ENCODE measurements at regions not wholly inside any gene's neighbourhood (a gene's known extent, or its start where the extent isn't known, plus 50 kb on each side); places are given as distances from the start of the nearest gene placed in this dataset.
"Not testable (repeated sequence)": the region's sequence is repeated elsewhere in the genome, so short reads cannot be mapped to it uniquely, and the experiment has no call there.

DNA sequence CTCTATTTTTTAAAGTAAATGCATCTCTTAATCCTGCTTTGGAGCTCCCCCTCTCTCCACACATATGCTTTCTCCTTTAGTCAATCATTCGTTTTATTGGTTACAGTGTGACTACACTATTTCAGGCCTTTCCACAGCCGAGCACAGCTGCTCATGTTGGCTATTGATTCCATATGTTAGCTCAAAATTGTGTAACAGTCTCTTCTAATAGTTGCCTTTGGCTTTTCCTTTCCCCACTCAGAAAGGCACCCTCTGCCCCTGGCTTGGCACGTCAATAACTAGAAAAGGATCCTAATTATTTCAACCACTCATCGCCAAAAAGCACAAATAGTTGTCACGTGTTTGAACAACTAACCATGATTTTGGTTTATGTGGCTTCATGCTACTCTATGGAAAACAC, 410.3 kb upstream of the SLC35B3 start:
- no peak for DNase-seq (ENCODE audit: low spot score)

- no peak for DNase-seq (ENCODE audit: low spot score)
These were observed 409.6 kb upstream of the SLC35B3 start for GRCh38 chr6:8844968-8845367.

DNA sequence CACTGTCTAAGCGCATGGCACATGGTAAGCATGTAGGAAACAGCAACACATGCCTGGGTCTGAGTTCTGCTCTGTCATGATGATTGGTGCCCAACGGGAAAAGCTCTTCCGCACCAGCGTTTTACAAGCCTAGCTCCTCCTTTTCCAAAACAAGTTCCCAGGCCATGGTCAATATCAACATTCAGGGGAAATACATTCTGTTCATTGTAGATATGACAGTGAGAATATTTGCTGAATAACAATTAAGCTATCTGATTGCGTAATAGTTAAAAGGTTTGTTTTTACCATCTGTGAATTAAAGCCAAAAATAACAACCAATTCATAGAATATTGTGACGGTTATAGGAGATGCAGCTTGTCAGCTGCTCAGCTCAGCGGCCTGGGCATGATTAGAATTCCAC, 404.3 kb upstream of the SLC35B3 start:
- DNase-seq (ENCODE audit: low spot score): no peak

DNA sequence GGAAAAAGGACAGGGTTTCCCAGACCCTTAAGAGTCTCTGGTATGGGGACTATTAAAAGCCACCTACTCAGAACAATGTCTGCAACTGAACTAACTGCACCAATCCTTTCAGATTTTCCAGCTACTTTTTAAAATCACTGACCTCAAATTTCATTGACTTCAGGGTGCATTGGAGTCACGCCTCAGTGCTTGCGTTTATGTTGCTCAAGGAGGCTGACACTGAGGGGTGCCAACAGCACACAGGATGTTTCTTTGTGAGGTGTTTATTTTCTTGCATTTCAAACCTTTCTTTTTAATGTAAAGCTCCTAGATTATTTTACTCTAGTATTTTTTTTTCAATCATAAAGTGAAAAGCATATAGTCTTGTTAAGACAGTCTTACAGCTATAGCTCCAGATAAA, 402.0 kb upstream of the SLC35B3 start:
- DNase-seq (ENCODE audit: low spot score): no peak

DNA sequence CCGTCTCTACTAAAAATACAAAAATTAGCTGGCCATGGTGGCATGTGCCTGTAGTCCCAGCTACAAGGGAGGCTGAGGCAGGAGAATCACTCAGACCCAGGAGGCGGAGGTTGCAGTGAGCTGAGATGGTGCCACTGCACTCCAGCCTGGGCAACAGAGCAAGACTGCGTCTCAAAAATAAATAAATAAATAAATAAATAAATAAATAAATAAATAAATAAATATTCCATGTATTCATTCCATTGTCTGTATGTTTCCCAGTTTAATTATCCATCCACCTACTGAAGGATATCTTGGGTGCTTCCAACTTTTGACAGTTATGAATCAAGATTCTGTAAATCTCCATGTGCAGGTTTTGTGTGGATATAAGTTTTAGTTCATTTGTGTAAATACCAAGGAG, 397.4 kb upstream of the SLC35B3 start:
- DNase-seq (ENCODE audit: low spot score): not testable (repeated sequence)

DNA sequence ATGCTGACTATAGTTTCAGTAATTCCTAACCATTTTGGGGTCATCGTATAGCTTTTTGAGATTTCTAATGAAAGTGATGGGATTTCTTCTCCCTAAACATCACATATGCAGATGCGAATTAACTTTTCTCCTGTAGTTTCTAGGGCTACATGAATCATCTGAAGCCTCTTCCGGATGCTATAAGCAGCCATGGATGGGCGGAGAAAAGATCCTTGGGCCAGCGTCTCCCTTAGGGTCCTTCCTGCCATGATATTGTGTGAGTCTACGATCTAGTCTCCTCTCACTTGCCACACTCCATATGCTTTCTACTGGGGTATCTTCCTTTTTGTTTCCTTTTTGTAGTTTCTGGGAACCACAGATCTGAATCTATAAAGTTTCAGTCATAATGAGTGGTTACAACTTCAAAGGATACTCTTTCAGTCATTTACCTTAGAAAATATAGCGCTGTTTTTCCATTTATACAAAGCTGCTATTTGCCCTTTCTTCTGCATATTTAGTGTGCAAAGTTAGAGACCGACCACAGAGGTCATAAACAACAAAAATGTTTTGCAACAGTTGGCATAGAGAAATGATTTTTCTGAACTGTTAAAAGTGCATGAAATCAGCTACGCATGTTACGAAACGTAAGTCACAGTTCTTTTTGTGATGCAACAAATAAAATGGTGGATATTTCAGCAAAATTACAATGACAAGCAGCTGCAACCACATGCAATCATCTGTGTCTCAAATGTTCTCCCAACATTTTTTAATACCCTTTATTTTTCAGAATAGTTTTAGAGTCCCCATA, 396.2 kb upstream of the SLC35B3 start:
- no peak for DNase-seq (ENCODE audit: low spot score)

DNA sequence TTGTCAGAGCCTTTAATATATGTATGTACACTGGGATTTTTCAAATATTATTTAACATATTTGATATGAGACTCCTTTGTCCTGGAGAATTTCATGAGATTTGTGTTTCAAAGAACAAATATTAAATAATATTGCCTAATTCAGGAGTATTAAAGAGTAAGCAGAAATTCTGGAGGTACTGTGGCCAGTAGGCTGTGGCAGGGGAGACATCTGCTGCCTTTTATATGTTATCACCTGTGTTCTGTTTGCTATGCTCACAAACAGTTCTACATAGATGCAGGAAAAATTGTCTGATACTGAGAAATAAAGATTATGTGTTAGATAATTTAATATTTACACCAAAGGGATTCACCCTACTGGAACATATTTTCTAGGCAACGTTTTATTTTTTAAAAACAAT, 395.4 kb upstream of the SLC35B3 start:
- DNase-seq (ENCODE audit: low spot score): no peak

DNA sequence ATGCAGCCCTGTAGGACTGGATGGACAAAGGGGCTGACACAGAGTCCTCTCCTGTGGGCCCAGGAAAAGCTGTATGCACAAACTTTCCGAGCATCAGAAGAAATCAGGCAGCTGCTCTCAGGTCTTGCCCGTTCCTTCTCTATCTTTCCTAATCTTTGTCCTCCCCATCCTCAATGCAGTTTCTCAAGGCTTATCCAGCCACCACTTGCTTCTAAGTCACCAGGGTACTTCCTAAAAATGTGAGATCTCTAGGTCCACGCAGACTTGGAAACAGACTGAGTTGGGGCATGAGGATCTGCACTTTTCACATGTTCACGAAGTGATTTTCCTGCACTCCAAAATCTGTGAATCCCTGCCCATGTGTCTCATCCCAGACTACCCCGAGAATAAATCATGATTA, 394.5 kb upstream of the SLC35B3 start:
- DNase-seq (ENCODE audit: low spot score): no peak

DNA sequence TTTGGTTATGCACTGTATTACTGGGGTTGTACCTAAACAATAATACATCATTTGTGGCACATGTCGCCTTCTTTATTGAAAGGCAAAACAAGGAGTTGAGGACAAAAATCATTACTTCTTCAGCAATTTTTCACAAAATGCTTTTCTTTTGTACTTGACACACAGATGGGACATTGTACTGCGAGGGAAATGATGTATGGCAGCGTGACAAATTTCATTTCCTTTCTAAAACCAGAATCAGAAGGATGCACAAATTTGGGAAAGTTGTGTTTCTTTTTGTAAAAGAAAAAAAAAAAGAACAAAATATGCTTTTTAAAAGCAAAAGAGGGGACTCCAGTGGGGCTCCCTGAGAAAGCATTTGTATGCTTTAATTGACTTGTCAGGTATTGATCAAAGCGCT, 394.0 kb upstream of the SLC35B3 start:
- DNase-seq (ENCODE audit: low spot score): no peak

DNA sequence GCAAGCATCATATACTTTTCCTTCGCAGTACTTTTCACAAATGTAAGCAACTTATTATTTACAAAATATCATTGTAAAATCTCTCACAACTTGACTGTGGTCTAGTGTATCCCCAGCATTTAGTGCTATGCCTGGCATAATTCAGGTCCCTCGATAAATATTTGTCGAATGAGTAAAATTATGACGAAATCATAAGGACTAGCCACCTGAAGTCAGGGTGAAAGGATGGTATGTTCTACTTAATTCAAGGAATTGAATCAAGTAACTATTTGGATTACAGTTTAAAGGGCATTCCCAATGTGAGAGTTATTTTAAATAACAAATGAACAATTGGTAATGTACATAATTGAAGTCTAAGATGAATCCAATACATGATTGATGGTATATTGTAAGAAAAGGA, 393.0 kb upstream of the SLC35B3 start:
- no peak for DNase-seq (ENCODE audit: low spot score)

GRCh38 chr6:8825726-8826125, 390.4 kb upstream of the SLC35B3 start:
- no peak for DNase-seq (ENCODE audit: low spot score)

DNA sequence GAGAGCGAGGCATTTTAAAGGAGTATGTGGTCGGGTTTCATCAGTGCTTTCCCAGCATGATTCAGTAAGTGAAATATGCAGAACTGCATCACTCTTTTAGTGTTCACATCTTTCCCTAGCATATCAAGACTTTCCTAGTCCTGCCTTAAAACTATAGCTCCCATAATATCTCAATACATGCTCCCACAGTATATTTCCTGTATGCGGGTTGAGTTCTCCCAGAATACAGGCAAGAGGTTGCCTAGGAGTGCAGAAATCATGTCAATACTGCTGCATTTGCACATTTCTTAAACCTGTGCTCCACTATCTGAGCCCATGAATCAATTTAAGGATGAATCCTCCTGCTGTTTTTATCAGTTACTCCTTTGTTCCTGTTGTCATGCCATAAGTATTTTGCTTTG, 386.6 kb upstream of the SLC35B3 start:
- peak; percentile 65 for DNase-seq (ENCODE audit: low spot score)

- no peak for DNase-seq (ENCODE audit: low spot score)
These were observed 385.0 kb upstream of the SLC35B3 start for GRCh38 chr6:8820313-8820712.

DNA sequence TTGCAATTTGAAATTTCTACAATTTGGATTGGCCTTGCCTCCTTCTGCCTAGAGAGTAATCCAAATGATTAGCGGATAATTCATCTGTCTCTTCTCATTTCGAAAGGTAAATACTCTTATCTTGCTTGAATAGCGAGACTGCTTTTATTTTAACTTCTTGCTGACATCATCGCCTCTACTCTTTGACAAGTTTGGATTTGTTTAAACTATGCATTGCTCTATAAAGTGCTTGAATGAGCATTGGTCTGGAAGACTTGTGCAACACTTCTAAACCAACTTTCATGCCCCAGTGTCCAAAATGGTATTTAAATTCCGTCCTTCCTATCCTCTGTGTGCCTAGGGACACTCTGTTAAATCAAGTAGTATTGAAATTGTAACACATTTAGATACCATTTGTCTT, 384.1 kb upstream of the SLC35B3 start:
- peak; percentile 90 for DNase-seq (ENCODE audit: low spot score)

GRCh38 chr6:8814440-8815000, 379.2 kb upstream of the SLC35B3 start:
- no peak for DNase-seq (ENCODE audit: low spot score)

- DNase-seq (ENCODE audit: low spot score): peak; percentile 10
These were observed 375.0 kb upstream of the SLC35B3 start for GRCh38 chr6:8810325-8810724.

DNA sequence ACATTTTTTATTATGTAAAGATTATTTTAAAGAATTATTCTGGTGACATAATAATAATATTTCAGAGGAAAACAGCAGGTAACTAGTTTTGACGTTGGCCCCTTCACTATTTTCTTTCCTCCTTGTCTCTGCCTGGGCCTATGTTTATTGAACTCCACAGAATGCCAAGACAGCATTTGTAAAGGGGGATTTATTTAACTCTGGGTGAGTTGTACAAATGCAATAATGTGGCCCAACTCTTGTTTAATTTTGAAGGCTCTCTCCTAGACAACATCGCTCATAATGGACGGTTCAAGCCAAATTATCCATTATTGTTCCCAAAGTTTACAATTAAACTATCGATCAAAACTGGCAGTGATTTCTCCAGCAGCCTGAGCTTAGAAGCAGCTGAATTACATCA, 374.3 kb upstream of the SLC35B3 start:
- no peak for DNase-seq (ENCODE audit: low spot score)

DNA sequence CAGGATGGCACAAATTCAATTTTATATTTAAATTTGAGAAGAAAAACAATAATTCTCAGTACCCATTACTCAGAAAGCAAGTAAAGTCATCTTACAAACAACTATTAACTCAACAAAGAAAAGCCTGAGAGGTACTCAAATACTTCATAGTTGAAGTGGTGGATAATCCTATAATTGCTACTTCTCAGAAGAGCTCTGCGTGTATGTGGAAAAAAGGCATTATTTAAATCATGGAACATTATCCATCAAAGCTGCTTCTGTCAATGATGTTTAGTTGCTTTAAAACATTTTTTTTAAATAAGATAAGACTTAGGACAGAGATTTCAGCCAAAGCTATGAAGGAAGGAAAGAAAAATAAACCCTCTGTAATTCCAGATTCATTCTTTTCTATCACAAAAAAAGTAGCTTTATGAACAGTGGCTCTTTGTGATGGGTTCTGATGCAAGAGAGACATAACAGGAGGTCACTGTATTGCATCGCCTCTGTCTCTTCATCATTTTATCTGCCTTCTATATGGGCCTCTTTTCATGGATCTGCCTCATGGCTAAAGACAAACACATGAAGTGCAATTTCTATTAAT, 367.9 kb upstream of the SLC35B3 start:
- no peak for DNase-seq (ENCODE audit: low spot score)

DNA sequence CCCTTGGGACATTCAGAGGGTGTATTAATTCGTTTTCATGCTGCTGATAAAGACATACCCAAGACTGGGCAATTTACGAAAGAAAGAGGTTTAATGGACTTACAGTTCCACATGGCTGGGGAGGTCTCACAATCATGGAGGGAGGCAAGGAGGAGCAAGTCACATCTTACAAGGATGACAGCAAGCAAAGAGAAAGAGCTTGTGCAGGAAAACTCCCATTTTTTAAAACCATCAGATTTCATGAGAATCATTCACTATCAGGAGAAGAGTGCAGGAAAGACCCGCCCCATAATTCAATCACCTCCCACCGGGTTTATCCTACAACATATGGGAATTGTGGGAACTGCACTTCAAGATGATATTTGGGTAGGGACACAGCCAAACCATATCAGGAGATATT, 367.1 kb upstream of the SLC35B3 start:
- DNase-seq (ENCODE audit: low spot score): not testable (repeated sequence)

DNA sequence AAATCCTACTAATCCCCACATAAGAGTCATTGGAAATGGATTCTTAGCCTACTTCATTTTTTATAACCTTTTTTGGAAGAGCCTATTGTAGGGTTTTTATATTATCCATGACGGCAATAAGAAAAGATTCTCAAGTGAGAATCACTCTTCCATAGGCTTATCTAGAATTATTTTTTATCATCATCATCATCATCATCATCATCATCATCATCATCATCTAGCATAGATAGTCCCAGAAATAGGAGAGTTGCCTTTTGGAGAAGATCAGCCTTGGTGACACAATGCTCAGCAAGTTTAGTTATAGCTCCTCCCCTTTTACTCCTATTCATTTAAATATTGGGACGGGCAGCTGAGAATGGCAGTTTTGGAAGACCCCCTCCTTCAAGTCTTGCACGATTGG, 359.1 kb upstream of the SLC35B3 start:
- DNase-seq (ENCODE audit: low spot score): no peak

- DNase-seq (ENCODE audit: low spot score): no peak
These were observed 354.5 kb upstream of the SLC35B3 start for GRCh38 chr6:8789878-8790277.

DNA sequence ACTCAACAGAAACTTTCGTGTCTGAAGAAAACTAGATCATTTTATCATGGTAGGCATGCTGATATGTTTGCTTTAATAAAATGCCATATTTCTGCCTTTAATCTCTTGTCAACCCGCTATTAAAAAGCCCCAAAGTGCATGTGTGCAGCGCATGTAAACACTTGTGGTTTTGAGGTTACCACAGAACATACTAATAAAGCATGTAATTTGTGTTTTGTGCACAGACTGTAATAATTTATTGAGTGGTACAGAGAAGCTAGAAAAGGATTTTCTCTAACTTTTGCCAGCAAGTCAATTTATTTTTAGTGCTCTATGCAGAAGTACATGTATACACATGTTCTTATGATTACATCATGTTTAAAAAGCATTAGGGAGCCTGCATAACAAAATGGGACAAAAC, 349.9 kb upstream of the SLC35B3 start:
- peak; percentile 17 for DNase-seq (ENCODE audit: low spot score)

DNA sequence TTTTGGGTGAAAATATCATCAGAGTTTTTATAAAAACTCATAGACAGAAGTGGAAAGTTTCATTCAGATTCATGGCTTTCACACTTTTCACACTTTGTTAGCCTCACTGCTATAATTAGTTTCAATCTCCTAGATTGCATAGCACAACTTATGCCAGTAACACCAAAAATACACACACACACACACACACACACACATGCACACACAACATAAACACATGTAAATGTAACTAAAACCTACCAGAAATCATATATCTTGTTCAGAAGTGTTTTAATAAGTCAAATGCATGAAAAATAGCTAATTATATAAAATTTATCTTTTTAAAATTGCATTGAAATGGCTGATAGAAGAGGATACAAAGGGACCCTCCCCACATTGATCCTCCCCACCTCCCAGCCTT, 347.8 kb upstream of the SLC35B3 start:
- no peak for DNase-seq (ENCODE audit: low spot score)
